ENCODE measurements at regions not wholly inside any gene's neighbourhood (a gene's known extent, or its start where the extent isn't known, plus 50 kb on each side); places are given as distances from the start of the nearest gene placed in this dataset.

DNA sequence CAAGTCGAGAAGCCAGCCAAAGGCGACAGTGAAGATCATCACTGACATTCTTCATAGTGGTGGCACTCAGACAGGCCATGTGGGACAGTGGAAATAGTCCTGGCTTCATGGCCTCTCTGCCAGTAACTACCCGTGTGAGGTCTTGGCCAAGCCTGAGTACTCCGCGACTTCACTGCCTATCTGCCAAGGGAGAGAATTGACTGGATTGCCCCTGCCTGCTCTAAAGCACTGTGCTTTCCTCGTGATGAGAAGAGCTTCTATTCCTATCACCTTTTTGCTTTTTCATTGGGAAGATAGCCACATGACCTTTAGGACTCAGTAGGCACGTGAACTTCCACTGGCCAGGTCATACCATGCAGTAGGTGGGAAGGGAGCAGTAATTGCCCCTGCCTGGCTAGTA lies 239.3 kb downstream of the HAUS1 start:
- no peak overlapping the region for H3K4me3 ChIP-seq (ENCODE audit: low read length)
- H3K9me2 ChIP-seq (ENCODE audit: insufficient read depth, low read length), result no peaks in the 10 kb centered on the region
- H3K27ac ChIP-seq (ENCODE audit: low read length), result no peak overlapping the region
- H3K9me3 ChIP-seq (ENCODE audit: low read length), result no peaks in the 10 kb centered on the region
- H3K4me2 ChIP-seq (ENCODE audit: low read length), result no peak overlapping the region
- H3K27me3 ChIP-seq (ENCODE audit: insufficient read depth, low read depth, low read length), result no peaks in the 10 kb centered on the region
- peaks cover 92% of the 10 kb centered on the region for H3K79me2 ChIP-seq (replicated peaks; ENCODE audit: insufficient read depth, low read length)
- H2AFZ ChIP-seq (ENCODE audit: low read depth, low read length), result no peak overlapping the region
- H3K36me3 ChIP-seq (ENCODE audit: insufficient read depth, low read length), result peaks cover 8% of the 10 kb centered on the region
- H3F3A ChIP-seq (ENCODE audit: insufficient read depth, low read length, poor library complexity, severe bottlenecking), result peaks cover 3% of the 10 kb centered on the region
- H4K20me1 ChIP-seq (ENCODE audit: insufficient read depth), result peaks cover 56% of the 10 kb centered on the region
- TF ChIP-seq MXI1 (conservative IDR thresholded peaks at IDR 0.05; ENCODE audit: poor library complexity, severe bottlenecking) (no peak), EP300 (conservative IDR thresholded peaks at IDR 0.05; ENCODE audit: poor library complexity, severe bottlenecking) (no peak), RAD21 (conservative IDR thresholded peaks at IDR 0.05) (no peak), POLR2AphosphoS5 (IDR thresholded peaks at IDR 0.05) (no peak), TAF1 (IDR thresholded peaks at IDR 0.05; ENCODE audit: low read depth) (no peak), REST (IDR thresholded peaks at IDR 0.05; ENCODE audit: borderline replicate concordance) (no peak), SMC3 (conservative IDR thresholded peaks at IDR 0.05; ENCODE audit: poor library complexity) (no peak), EZH2 (IDR thresholded peaks at IDR 0.05; ENCODE audit: borderline replicate concordance, insufficient read depth, low read length, poor library complexity, severe bottlenecking) (no peak)
- TF ChIP-seq, protein P1, sequence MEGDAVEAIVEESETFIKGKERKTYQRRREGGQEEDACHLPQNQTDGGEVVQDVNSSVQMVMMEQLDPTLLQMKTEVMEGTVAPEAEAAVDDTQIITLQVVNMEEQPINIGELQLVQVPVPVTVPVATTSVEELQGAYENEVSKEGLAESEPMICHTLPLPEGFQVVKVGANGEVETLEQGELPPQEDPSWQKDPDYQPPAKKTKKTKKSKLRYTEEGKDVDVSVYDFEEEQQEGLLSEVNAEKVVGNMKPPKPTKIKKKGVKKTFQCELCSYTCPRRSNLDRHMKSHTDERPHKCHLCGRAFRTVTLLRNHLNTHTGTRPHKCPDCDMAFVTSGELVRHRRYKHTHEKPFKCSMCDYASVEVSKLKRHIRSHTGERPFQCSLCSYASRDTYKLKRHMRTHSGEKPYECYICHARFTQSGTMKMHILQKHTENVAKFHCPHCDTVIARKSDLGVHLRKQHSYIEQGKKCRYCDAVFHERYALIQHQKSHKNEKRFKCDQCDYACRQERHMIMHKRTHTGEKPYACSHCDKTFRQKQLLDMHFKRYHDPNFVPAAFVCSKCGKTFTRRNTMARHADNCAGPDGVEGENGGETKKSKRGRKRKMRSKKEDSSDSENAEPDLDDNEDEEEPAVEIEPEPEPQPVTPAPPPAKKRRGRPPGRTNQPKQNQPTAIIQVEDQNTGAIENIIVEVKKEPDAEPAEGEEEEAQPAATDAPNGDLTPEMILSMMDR (IDR thresholded peaks at IDR 0.05; ENCODE audit: poor library complexity, severe bottlenecking), result no peak
- H3K9ac ChIP-seq (ENCODE audit: low read length), result no peak overlapping the region

DNA sequence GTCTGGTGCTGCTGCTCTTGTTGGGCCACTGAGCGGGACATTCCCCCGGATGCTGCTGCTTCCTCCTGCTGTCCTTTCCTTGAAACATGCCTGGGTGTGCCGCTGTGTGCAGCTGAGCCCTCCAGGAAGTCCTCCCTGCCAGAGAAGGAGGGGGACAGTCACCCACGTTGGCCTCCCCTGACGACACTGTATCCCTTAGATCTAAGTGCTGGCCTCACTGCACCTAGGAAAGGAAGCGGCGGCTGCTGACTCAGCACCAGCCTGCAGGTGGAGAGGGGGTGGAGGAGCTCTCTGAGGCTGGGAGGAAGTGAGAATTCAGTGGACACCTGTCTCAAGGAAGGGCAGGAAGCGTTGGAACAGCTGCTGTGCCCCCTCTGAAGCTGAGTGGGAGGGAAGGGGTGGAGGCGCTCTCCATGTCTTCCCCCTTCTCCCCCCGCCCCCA lies 239.8 kb downstream of the HAUS1 start:
- Histone ChIP-seq H3K9me2 (ENCODE audit: insufficient read depth, low read length) (no peaks in the 10 kb centered on the region), H3K4me2 (ENCODE audit: low read length) (no peak overlapping the region), H3K9ac (ENCODE audit: low read length) (no peak overlapping the region), H3K27ac (ENCODE audit: low read length) (no peak overlapping the region), H3K79me2 (replicated peaks; ENCODE audit: insufficient read depth, low read length) (peaks cover 87% of the 10 kb centered on the region), H3K36me3 (ENCODE audit: insufficient read depth, low read length) (peaks cover 8% of the 10 kb centered on the region), H3K9me3 (ENCODE audit: low read length) (no peaks in the 10 kb centered on the region), H3K4me3 (ENCODE audit: low read length) (no peak overlapping the region), H2AFZ (ENCODE audit: low read depth, low read length) (no peak overlapping the region), H4K20me1 (ENCODE audit: insufficient read depth) (peaks cover 56% of the 10 kb centered on the region), H3K27me3 (ENCODE audit: insufficient read depth, low read depth, low read length) (no peaks in the 10 kb centered on the region), H3F3A (ENCODE audit: insufficient read depth, low read length, poor library complexity, severe bottlenecking) (no peaks in the 10 kb centered on the region)
- no peak for TF ChIP-seq EP300 (conservative IDR thresholded peaks at IDR 0.05; ENCODE audit: poor library complexity, severe bottlenecking)
- TF ChIP-seq RAD21 (conservative IDR thresholded peaks at IDR 0.05), result no peak
- no peak for TF ChIP-seq EZH2 (IDR thresholded peaks at IDR 0.05; ENCODE audit: borderline replicate concordance, insufficient read depth, low read length, poor library complexity, severe bottlenecking)
- TF ChIP-seq POLR2AphosphoS5 (IDR thresholded peaks at IDR 0.05), result no peak
- TF ChIP-seq REST (IDR thresholded peaks at IDR 0.05; ENCODE audit: borderline replicate concordance), result no peak
- TF ChIP-seq SMC3 (conservative IDR thresholded peaks at IDR 0.05; ENCODE audit: poor library complexity), result no peak
- TF ChIP-seq MXI1 (conservative IDR thresholded peaks at IDR 0.05; ENCODE audit: poor library complexity, severe bottlenecking), result no peak
- no peak for TF ChIP-seq TAF1 (IDR thresholded peaks at IDR 0.05; ENCODE audit: low read depth)
- TF ChIP-seq, protein P1 (IDR thresholded peaks at IDR 0.05; ENCODE audit: poor library complexity, severe bottlenecking), result no peak

Measured in neural cell (in vitro differentiated cells).